ENCODE measurements at regions not wholly inside any gene's neighbourhood (a gene's known extent, or its start where the extent isn't known, plus 50 kb on each side); places are given as distances from the start of the nearest gene placed in this dataset.
"Not testable (repeated sequence)": the region's sequence is repeated elsewhere in the genome, so short reads cannot be mapped to it uniquely, and the experiment has no call there.

DNA sequence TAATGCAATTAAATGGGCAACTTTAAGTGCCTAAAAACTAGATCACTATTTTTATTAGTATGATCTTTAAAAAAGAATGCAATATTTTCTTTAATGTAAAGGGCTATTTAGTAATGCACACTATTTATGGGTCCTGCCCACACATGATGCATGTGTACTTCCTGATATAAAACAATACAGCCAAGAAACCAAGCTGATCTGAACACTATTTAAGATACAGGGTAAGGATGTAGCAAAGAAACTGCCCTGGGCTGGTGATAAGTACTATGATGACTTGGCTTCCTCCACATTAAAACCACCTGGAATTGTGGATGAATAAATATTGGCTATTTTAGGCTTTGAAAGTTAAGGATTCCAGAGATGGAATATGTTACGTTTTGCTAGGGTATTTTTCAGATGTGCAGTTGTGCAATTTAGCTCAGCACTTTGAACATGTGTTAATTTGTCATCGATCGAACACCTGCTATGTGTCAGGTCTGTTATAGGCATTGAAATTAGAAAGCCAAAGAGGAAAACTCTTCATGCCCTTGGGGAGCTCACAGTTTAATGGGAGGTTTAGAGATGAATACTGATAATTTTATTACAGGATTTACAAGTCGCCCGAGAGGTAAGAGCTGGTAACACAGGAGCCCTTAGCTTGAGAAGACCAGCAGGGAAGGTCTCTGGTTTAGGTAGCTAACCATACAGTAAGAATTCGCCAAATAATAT, 276.7 kb downstream of the PLK2 start:
- H3K9ac ChIP-seq (ENCODE audit: low read depth, low read length), result no peak overlapping the region
- H3K9me3 ChIP-seq (ENCODE audit: control insufficient read depth, insufficient read depth, low read length), result no peaks in the 10 kb centered on the region
- H3K4me1 ChIP-seq (ENCODE audit: insufficient read depth, low read length), result peaks cover 7% of the 10 kb centered on the region; the same call in 1 of the 2 replicates
- no peaks in the 10 kb centered on the region for H3K36me3 ChIP-seq (ENCODE audit: insufficient read depth, low read length)

DNA sequence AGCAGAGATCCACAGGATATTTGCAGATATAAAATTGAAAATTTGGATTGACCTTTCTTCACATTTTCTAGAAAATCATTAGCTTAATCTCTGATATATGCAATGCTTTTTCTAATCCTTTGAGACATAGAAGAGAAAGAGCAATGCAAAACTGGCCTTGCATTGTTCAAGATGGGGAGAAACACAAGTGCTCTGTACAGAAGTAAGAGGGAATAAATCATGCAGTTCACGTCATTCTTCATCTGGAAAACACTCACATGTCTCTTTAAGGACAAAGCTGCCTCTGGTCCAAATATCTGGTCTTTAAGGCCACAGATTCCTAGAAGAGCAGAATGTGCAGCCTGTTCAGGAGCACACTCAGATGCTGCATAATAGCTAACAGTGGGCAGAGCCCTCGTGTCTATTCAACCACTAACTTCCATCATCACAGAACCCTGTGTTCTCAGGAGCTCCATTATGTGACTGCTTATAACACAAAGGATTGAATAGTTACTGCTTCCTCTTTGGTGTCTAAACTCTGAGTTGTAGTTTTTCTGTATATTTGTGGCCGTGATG, 277.5 kb downstream of the PLK2 start:
- Histone ChIP-seq H3K9me3 (ENCODE audit: control insufficient read depth, insufficient read depth, low read length) (no peaks in the 10 kb centered on the region), H3K4me1 (ENCODE audit: insufficient read depth, low read length) (no peaks in the 10 kb centered on the region), H3K9ac (ENCODE audit: low read depth, low read length) (no peak overlapping the region), H3K36me3 (ENCODE audit: insufficient read depth, low read length) (no peaks in the 10 kb centered on the region)

DNA sequence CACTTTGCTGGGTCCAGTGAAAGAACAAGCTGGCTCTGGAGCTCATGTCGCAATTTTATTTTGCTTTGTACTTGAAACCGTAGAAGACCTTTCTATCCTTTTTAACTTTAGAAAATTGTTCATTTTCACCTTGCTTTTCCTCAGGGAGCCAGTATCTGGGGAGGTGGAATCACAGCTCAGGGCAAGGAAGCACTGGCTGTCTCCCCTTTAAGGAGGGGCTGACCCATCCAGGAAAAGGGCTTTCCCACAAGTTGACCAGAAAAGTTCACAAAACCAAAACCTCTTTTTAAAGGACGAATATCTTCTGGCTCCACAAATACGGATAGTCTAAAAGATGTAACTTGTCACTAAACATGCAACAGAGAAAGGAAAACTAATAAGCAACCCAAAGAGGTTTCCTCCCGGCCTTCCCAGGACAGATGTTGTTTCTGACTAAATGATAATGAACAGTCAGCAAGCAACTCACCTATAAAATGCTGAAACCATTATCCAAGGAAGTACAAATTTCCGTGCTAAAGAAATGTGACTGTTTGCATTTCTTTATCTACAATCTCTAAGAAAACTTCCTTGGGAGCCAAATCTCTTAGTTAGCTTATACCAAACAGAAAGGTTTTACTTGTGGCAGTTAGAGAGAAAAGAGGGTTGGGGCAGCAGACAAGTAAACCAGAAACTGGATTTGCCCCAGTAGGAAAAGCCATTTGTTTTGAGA, 278.2 kb downstream of the PLK2 start:
- Histone ChIP-seq H3K9ac (ENCODE audit: low read depth, low read length) (no peak overlapping the region), H3K4me1 (ENCODE audit: insufficient read depth, low read length) (no peaks in the 10 kb centered on the region)

GRCh38 chr5:58172946-58173345, 286.9 kb downstream of the PLK2 start:
- H3K4me1 ChIP-seq (ENCODE audit: insufficient read depth, low read length), result no peaks in the 10 kb centered on the region
- no peak overlapping the region for H3K9ac ChIP-seq (ENCODE audit: low read depth, low read length)
- H3K36me3 ChIP-seq (ENCODE audit: insufficient read depth, low read length), result no peaks in the 10 kb centered on the region
- no peaks in the 10 kb centered on the region for H3K9me3 ChIP-seq (ENCODE audit: control insufficient read depth, insufficient read depth, low read length)

More for the DNA sequence above, 278.2 kb downstream of the PLK2 start:
- Histone ChIP-seq H3K9me3 (ENCODE audit: control insufficient read depth, insufficient read depth, low read length) (no peaks in the 10 kb centered on the region), H3K36me3 (ENCODE audit: insufficient read depth, low read length) (no peaks in the 10 kb centered on the region)

- no peaks in the 10 kb centered on the region for H3K36me3 ChIP-seq (ENCODE audit: insufficient read depth, low read length)
- no peaks in the 10 kb centered on the region for H3K9me3 ChIP-seq (ENCODE audit: control insufficient read depth, insufficient read depth, low read length)
- H3K4me1 ChIP-seq (ENCODE audit: insufficient read depth, low read length), result no peaks in the 10 kb centered on the region
- H3K9ac ChIP-seq (ENCODE audit: low read depth, low read length), result no peak overlapping the region
Measured at GRCh38 chr5:58165152-58165551, 294.7 kb downstream of the PLK2 start.

GRCh38 chr5:58161889-58162288, 298.0 kb downstream of the PLK2 start:
- not testable (repeated sequence) for H3K9ac ChIP-seq (ENCODE audit: low read depth, low read length); H3K9me3 ChIP-seq (ENCODE audit: control insufficient read depth, insufficient read depth, low read length); H3K36me3 ChIP-seq (ENCODE audit: insufficient read depth, low read length); H3K4me1 ChIP-seq (ENCODE audit: insufficient read depth, low read length)

DNA sequence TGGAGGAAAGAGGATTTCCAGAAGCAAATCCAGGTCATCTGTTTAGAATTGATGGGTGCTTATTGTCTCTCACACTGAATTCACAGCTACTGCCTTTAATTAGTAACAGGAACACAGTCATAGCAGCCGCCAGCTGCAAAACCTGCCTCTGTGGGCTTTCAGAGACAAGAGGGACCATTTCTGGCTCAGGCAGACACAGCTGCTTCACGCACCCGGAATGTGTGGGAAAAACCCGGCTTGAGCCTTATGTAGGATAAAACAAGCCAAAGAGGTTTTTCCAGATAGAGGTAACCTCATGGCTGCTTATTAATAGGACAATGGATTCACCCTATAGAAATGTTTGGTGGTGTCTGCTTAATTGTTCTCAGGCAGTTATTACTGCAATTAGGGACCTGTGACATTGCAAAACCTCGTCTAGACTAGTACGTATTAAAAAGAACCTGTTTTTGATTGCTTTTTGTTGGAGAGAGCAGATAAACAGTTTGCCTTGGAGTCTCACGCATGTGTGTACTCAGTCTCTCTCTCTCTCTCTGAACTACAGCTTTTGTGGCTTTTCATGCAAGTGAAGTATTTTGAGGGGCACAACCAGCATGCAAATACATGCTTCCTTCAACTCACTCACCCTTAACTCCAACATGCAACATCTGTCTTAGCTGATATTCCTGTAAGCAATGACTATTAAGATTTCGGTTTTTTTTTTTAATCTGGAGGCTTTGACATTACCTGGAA, 302.7 kb downstream of the PLK2 start:
- Histone ChIP-seq H3K36me3 (ENCODE audit: insufficient read depth, low read length) (no peaks in the 10 kb centered on the region), H3K9me3 (ENCODE audit: control insufficient read depth, insufficient read depth, low read length) (no peaks in the 10 kb centered on the region), H3K9ac (ENCODE audit: low read depth, low read length) (no peak overlapping the region), H3K4me1 (ENCODE audit: insufficient read depth, low read length) (no peaks in the 10 kb centered on the region)

GRCh38 chr5:58156361-58156760, 303.5 kb downstream of the PLK2 start:
- Histone ChIP-seq H3K9me3 (ENCODE audit: control insufficient read depth, insufficient read depth, low read length) (no peaks in the 10 kb centered on the region), H3K36me3 (ENCODE audit: insufficient read depth, low read length) (no peaks in the 10 kb centered on the region), H3K4me1 (ENCODE audit: insufficient read depth, low read length) (no peaks in the 10 kb centered on the region), H3K9ac (ENCODE audit: low read depth, low read length) (no peak overlapping the region)

GRCh38 chr5:58153255-58153654, 306.6 kb downstream of the PLK2 start:
- no peaks in the 10 kb centered on the region for H3K4me1 ChIP-seq (ENCODE audit: insufficient read depth, low read length)

GRCh38 chr5:58151414-58151813, 308.5 kb downstream of the PLK2 start:
- H3K4me1 ChIP-seq (ENCODE audit: insufficient read depth, low read length), result no peaks in the 10 kb centered on the region

More at GRCh38 chr5:58153255-58153654, 306.6 kb downstream of the PLK2 start:
- no peak overlapping the region for H3K9ac ChIP-seq (ENCODE audit: low read depth, low read length)
- no peaks in the 10 kb centered on the region for H3K36me3 ChIP-seq (ENCODE audit: insufficient read depth, low read length)
- no peaks in the 10 kb centered on the region for H3K9me3 ChIP-seq (ENCODE audit: control insufficient read depth, insufficient read depth, low read length)

DNA sequence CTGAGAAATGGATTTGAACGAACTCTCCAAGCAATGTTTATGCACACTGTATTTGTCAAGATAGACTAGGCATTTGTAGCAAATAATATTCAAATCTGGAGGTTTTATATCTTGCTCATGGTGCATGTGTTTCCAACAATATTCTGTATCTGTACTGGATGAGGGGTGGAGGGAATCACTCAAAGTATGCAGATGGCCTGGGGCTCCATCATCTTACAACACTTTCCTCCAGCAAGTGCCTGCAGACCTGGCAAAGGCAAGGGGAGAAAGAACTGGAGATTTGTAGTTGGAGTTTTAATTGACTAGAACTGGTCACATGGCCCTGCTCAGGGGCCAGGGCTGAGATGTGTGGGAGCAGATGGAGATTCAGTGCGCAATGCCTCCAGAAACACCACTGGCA, 309.0 kb downstream of the PLK2 start:
- Histone ChIP-seq H3K4me1 (ENCODE audit: insufficient read depth, low read length) (no peaks in the 10 kb centered on the region), H3K36me3 (ENCODE audit: insufficient read depth, low read length) (no peaks in the 10 kb centered on the region), H3K9ac (ENCODE audit: low read depth, low read length) (no peak overlapping the region), H3K9me3 (ENCODE audit: control insufficient read depth, insufficient read depth, low read length) (no peaks in the 10 kb centered on the region)

More at GRCh38 chr5:58151414-58151813, 308.5 kb downstream of the PLK2 start:
- no peaks in the 10 kb centered on the region for H3K36me3 ChIP-seq (ENCODE audit: insufficient read depth, low read length)
- H3K9me3 ChIP-seq (ENCODE audit: control insufficient read depth, insufficient read depth, low read length), result no peaks in the 10 kb centered on the region
- no peak overlapping the region for H3K9ac ChIP-seq (ENCODE audit: low read depth, low read length)

- H3K9me3 ChIP-seq (ENCODE audit: control insufficient read depth, insufficient read depth, low read length), result no peaks in the 10 kb centered on the region
- no peak overlapping the region for H3K9ac ChIP-seq (ENCODE audit: low read depth, low read length)
- H3K36me3 ChIP-seq (ENCODE audit: insufficient read depth, low read length), result no peaks in the 10 kb centered on the region
- H3K4me1 ChIP-seq (ENCODE audit: insufficient read depth, low read length), result no peaks in the 10 kb centered on the region
Measured at GRCh38 chr5:58149746-58150145, 310.1 kb downstream of the PLK2 start.

DNA sequence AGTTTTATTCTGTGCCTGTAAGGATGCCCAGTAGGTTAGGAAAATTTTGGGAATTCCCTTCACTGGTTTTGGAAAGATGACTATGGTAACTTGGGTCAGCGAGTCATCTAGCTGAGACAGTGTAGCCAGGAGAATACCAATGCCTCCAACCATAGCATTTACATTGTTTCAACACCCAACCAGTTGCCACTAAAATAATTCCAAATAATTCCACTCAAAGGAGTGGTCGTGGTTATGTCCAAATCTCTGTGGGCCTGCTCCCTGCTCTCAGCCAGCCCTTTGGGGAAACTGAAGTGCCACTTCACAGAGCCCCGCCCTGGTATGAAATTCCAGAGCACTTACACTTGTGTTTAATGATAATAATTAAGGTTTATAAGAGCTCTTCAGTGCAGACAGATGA, 310.5 kb downstream of the PLK2 start:
- H3K36me3 ChIP-seq (ENCODE audit: insufficient read depth, low read length), result no peaks in the 10 kb centered on the region
- no peaks in the 10 kb centered on the region for H3K4me1 ChIP-seq (ENCODE audit: insufficient read depth, low read length)

GRCh38 chr5:58148254-58148775, 311.6 kb downstream of the PLK2 start:
- H3K4me1 ChIP-seq (ENCODE audit: insufficient read depth, low read length), result no peaks in the 10 kb centered on the region
- H3K36me3 ChIP-seq (ENCODE audit: insufficient read depth, low read length), result no peaks in the 10 kb centered on the region
- no peaks in the 10 kb centered on the region for H3K9me3 ChIP-seq (ENCODE audit: control insufficient read depth, insufficient read depth, low read length)
- no peak overlapping the region for H3K9ac ChIP-seq (ENCODE audit: low read depth, low read length)

More for the DNA sequence above, 310.5 kb downstream of the PLK2 start:
- Histone ChIP-seq H3K9me3 (ENCODE audit: control insufficient read depth, insufficient read depth, low read length) (no peaks in the 10 kb centered on the region), H3K9ac (ENCODE audit: low read depth, low read length) (no peak overlapping the region)

Measured in ES-I3 (cell line).